GM12873 (cell line): ENCODE measurements at regions not wholly inside any gene's neighbourhood (a gene's known extent, or its start where the extent isn't known, plus 50 kb on each side); places are given as distances from the start of the nearest gene placed in this dataset.

ENCODE experiments used
- TF ChIP-seq, protein P1 (sequence below): IDR thresholded peaks from 2 replicates; pipeline ENCODE4 v1.5.1; 2012; ENCODE audit warnings: low read depth, mild to moderate bottlenecking, moderate library complexity, low read length, control low read depth; ENCODE audit not compliant: insufficient read depth; ENCODE audit errors: missing control alignments

DNA sequence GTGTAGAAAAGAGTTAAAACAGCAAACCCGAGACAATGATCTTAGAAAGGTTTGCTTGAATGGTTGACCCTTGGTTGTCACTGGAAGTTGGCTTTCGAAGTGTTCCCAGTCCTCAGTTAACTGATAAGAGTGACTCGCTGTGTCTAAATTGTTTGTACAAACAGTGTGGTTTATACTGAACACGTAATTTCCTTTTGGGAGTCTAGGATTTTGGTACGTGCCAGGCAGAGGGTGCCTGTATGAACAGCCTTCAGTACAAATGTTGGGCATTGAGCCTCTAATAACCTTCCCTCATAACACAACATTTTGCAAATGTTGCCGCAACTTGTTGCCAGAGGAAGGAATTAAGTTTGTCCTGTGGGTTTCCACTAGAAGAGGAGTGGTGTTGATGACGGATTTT is 95.8 kb upstream of the DPP10 start:
- TF ChIP-seq, protein P1, sequence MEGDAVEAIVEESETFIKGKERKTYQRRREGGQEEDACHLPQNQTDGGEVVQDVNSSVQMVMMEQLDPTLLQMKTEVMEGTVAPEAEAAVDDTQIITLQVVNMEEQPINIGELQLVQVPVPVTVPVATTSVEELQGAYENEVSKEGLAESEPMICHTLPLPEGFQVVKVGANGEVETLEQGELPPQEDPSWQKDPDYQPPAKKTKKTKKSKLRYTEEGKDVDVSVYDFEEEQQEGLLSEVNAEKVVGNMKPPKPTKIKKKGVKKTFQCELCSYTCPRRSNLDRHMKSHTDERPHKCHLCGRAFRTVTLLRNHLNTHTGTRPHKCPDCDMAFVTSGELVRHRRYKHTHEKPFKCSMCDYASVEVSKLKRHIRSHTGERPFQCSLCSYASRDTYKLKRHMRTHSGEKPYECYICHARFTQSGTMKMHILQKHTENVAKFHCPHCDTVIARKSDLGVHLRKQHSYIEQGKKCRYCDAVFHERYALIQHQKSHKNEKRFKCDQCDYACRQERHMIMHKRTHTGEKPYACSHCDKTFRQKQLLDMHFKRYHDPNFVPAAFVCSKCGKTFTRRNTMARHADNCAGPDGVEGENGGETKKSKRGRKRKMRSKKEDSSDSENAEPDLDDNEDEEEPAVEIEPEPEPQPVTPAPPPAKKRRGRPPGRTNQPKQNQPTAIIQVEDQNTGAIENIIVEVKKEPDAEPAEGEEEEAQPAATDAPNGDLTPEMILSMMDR = no peak

DNA sequence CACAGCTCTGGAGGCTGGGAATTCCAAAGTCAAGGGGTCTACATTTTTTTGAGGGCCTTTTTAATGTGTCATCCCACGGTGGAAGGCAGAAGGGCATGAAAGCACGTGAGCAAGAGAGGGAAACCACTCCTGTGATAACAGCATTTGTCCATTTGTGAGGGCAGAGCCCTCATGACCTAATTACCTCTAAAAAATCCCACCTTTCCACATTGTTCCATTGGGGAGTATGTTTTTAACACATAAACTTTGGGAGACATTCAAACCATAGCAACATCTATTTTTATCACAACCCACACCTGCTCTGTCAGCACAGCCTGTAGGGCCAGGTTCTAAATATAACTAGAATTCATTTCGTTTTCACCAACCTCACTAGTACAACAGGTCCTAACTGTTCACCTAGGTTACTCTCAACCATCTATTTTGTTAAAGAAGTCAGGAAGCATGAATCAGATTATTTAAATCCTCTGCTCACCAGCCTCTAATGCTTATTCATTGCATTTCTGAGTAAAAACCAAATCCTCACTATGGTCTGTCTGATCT is 92.2 kb upstream of the DPP10 start:
- TF ChIP-seq, protein P1 = no peak

DNA sequence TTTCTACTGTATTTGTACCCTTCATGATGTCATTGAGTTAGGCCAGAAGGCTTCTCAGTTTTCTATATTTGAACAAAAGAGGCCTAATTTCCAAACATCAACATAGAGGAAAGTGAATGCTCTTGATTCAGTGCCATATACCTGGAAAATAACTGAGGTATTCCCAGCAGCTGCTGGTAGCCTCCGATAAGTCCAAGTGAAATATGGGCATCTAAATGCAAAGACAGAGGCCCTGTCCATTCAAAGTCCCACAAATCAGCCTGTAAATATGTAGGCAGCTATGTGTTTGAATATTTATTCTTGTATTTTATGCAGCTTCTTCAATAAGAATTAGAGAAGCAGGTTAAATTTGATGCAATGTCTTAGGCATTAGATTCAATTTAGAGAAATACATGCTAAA is 89.5 kb upstream of the DPP10 start:
- TF ChIP-seq, protein P1 = no peak

DNA sequence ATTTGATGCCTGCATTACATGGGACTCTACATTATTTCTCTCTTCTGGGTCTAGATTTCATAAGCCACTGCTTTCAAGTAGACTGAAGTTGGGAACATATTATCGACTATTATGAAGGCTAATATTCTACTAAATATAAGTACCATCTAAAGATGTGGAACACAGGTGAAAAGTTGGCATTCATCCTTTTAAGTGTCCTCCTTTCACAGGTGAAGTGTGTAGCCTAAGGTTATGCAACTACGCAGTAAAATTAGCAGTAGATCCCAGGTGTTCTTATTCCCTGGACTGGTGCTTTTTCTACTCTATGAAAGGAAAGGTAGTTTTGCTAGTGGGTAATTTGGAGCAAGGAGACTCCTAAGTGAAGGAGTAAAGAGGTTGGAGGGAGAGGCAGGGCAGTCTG is 88.2 kb upstream of the DPP10 start:
- TF ChIP-seq, protein P1 = no peak

DNA sequence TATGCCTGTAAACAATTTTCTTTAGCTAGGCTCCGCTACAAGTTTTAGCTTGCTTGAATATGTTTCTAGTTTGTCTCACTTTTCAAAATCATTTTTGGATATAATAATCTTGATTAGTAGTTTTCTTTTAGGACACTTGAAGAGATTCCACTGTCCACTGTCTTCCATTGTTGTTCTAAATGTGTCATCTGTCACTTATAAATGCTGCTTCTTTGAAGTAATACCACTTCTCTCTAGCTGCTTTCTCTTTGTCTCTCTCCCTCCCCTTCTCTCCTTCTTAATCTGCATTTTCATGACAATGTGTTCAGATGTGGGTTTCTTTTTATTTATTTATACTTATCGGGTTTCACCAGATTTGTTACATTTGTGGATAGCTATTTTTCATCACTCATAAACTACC is 73.7 kb upstream of the DPP10 start:
- TF ChIP-seq, protein P1 = no peak

DNA sequence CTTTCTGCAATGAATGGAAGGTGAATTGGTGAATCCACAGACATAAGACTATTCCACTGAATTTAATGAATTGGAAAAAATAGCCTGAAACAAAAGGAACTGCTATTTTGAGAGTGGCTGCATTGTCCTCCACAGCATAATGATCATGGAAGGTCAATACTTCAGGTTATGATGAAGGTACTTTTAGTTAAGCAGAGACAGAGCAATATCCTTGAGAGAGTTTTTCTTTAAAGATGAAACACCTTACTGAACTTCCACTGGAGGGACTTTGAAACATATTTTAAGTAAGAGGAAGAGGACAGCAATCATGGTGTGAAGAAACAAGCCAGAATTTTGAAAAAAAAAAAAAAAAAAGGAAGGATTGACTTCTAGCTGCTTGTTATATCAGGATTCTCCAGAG is 68.8 kb upstream of the DPP10 start:
- TF ChIP-seq, protein P1 = no peak

DNA sequence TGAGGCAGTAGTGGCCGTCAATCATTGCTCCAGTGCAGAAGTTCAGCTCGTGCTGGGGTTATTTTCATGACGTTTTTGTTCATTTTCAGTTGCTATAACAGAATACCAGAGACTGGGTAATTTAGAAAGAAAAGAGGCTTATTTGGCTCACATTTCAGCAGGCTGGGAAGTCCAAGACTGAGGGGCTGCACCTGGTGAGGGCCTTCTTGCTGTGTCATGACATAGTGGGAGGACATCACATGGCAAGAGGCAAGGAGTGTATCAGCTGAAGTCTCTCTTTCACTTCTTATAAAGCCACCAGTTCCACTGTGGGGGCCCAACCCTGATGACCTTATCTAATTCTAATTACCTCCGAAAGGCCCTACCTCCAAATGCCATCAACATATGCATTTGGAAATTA is 58.0 kb upstream of the DPP10 start:
- TF ChIP-seq, protein P1 = no peak

DNA sequence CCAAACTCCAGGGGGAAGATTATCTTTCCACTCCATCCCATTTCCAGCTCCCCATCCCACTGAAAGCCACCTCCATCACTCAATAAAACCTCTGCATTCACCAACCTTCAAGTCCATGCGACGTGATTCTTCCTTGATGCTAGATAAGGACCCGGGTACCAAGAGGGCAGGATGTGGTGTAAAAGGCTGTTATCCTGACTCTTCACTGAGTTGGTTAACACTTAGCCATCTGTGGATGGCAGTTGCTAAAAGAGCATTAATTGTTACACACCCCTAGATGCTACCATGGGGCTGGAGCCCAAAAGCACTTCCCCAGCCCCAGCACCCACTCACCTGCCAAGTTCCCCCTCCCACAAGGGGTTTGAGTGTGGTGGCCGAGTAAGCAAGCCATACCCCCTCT is 53.4 kb upstream of the DPP10 start:
- TF ChIP-seq, protein P1 = no peak
